GM23248 (cell line): ENCODE measurements at regions not wholly inside any gene's neighbourhood (a gene's known extent, or its start where the extent isn't known, plus 50 kb on each side); places are given as distances from the start of the nearest gene placed in this dataset.

Source experiments
- DNase-seq: peaks from one replicate; pipeline ENCODE4 v3.0.0-alpha.2; 2015
- H2AFZ ChIP-seq: fragments of 200-600 bp; sonication (generic); 2 replicates; pipeline ENCODE4 v1.6.1; 2016; ENCODE audit warnings: antibody characterized with exemption
- H3F3A ChIP-seq: fragments of 200-600 bp; sonication (generic); 2 replicates; pipeline ENCODE4 v1.6.1; 2016; ENCODE audit warnings: mild to moderate bottlenecking, antibody characterized with exemption, mixed run types; ENCODE audit not compliant: insufficient read depth
- H3K27ac ChIP-seq: fragments of 200-600 bp; sonication (generic); 2 replicates; pipeline ENCODE4 v1.5.1; 2016; ENCODE audit warnings: mild to moderate bottlenecking
- H3K27me3 ChIP-seq: fragments of 200-600 bp; sonication (generic); replicated peaks from 2 replicates; pipeline ENCODE4 v1.6.1; 2016; ENCODE audit warnings: mild to moderate bottlenecking; ENCODE audit not compliant: insufficient read depth
- H3K36me3 ChIP-seq: fragments of 200-600 bp; sonication (generic); 2 replicates; pipeline ENCODE4 v1.6.1; 2016; ENCODE audit warnings: low read depth, mild to moderate bottlenecking
- H3K4me1 ChIP-seq: fragments of 200-600 bp; sonication (generic); 2 replicates; pipeline ENCODE4 v1.6.1; 2016; ENCODE audit warnings: mild to moderate bottlenecking; ENCODE audit not compliant: insufficient read depth
- H3K4me2 ChIP-seq: fragments of 200-600 bp; sonication (generic); one replicate; pipeline ENCODE4 v1.6.1; 2016; ENCODE audit warnings: mild to moderate bottlenecking; ENCODE audit not compliant: unreplicated experiment
- H3K4me3 ChIP-seq: fragments of 200-600 bp; sonication (generic); 2 replicates; pipeline ENCODE4 v1.5.1; 2016; ENCODE audit warnings: mild to moderate bottlenecking
- H3K79me2 ChIP-seq: fragments of 200-600 bp; sonication (generic); 2 replicates; pipeline ENCODE4 v1.6.1; 2016; ENCODE audit warnings: mild to moderate bottlenecking; ENCODE audit not compliant: insufficient read depth
- H3K9ac ChIP-seq: fragments of 200-600 bp; sonication (generic); 2 replicates; pipeline ENCODE4 v1.6.1; 2016; ENCODE audit warnings: mild to moderate bottlenecking
- H3K9me2 ChIP-seq: fragments of 200-600 bp; sonication (generic); 2 replicates; pipeline ENCODE4 v1.6.1; 2016; ENCODE audit warnings: mixed run types, mild to moderate bottlenecking, moderate library complexity; ENCODE audit not compliant: insufficient read depth
- H3K9me3 ChIP-seq: fragments of 200-600 bp; sonication (generic); one replicate; pipeline ENCODE4 v1.6.1; 2017; ENCODE audit warnings: low read depth
- H4K20me1 ChIP-seq: fragments of 200-600 bp; sonication (generic); 2 replicates; pipeline ENCODE4 v1.6.0; 2016; ENCODE audit not compliant: insufficient read depth
- EZH2 ChIP-seq: fragments of 200-600 bp; sonication (generic); IDR thresholded peaks from 2 replicates; pipeline ENCODE4 v1.6.1; 2018; ENCODE audit warnings: antibody characterized with exemption, mild to moderate bottlenecking; ENCODE audit not compliant: insufficient read depth, poor library complexity, severe bottlenecking
- EZH2phosphoT487 ChIP-seq: fragments of 200-600 bp; sonication (generic); IDR thresholded peaks from 2 replicates; pipeline ENCODE4 v1.6.1; 2018; ENCODE audit warnings: antibody characterized with exemption, moderate library complexity, mild to moderate bottlenecking, low read depth; ENCODE audit not compliant: insufficient read depth
- WGBS, 2 experiments: methylation state at CpG; one replicate each; pipeline ENCODE4 v1.1.6; 2015 to 2017; ENCODE audit warnings: low lambda C conversion rate in 2 of 2, low coverage in 1 of 2; ENCODE audit errors: missing lambda C conversion rate in 2 of 2; 5-methylcytosine and 5-hydroxymethylcytosine counted together
- in situ Hi-C: fragments of 300-500 bp; cut with MboI; formaldehyde crosslinking; loops from 2 replicates; pipeline ENCODE4 v1.15.0; 2020

DNA sequence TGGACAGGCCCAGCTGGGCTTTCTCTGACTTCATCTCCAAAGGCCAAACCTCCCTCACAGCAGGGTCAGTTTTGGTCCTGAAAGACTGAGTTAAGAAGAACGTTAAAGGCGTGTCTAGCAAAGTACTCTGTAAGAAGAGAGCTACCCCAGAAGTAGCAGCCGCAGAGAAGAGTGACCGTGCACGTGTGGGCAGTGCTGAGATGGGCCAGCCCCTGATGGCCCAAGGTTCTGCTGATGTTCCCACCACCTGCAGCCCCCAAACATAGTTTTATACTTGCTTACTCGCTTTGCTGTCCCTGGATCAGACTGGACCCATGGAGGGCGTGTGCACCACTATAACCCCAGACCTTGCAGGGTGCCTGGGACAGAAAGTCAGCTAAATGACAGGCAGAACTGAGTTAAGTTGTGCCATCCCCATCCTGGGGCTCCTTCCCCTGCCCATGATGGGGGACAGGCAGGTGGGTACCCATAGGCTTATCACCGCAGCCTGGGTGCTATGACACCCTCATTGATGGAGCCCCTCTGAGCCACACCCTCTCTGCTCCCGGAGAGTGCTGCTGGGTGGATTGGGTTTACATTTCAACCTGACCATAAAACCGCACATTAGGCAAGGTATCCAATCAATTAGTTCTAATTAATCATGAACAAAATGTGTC is 367.3 kb upstream of the HS6ST1 start:
- H3K4me2 ChIP-seq: no peak overlapping the region
- no peaks in the 10 kb centered on the region; the same call in 1 of the 2 replicates for H3K27me3 ChIP-seq
- H3K4me1 ChIP-seq: no peaks in the 10 kb centered on the region
- H3K9me2 ChIP-seq: no peaks in the 10 kb centered on the region
- H4K20me1 ChIP-seq: no peaks in the 10 kb centered on the region
- H3K27ac ChIP-seq: no peak overlapping the region
- no peaks in the 10 kb centered on the region for H3F3A ChIP-seq
- no peaks in the 10 kb centered on the region for H3K36me3 ChIP-seq
- H3K9me3 ChIP-seq: no peaks in the 10 kb centered on the region
- no peaks in the 10 kb centered on the region for H3K79me2 ChIP-seq
- in situ Hi-C loops: no loop called here
- no peak overlapping the region for H2AFZ ChIP-seq
- no peak overlapping the region for H3K4me3 ChIP-seq
- no peak for DNase-seq
- no peak overlapping the region for H3K9ac ChIP-seq
- TF ChIP-seq EZH2phosphoT487 (no peak), EZH2 (no peak)
- WGBS, 2 experiments: 76 to 79% methylated on average over 10 of the region's 10 CpGs

DNA sequence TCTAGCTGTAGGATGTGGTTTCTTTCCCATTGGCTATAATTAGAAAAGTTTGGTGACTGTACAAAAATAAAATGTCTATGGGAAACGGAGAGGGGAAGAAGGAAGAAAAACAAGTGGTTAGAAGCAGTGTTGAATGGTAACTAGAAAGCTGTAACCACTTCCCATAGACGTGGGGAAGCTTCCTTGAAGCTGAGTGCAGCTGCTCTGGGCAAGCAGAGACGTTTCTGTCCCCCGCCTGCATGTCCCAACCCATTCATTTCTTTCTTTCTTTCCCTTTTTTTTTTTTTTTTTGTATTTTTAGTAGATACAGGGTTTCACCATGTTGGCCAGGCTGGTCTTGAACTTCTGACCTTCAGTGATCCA is 367.8 kb upstream of the HS6ST1 start:
- H4K20me1 ChIP-seq: no peaks in the 10 kb centered on the region
- no peak overlapping the region for H3K27ac ChIP-seq
- H2AFZ ChIP-seq: no peak overlapping the region
- no peaks in the 10 kb centered on the region for H3K9me2 ChIP-seq
- no peak overlapping the region for H3K9ac ChIP-seq
- no peaks in the 10 kb centered on the region for H3K4me1 ChIP-seq
- H3K36me3 ChIP-seq: no peaks in the 10 kb centered on the region
- no peaks in the 10 kb centered on the region for H3F3A ChIP-seq
- in situ Hi-C loops: no loop called here
- TF ChIP-seq EZH2phosphoT487 (no peak), EZH2 (no peak)
- no peak overlapping the region for H3K4me2 ChIP-seq
- H3K9me3 ChIP-seq: no peaks in the 10 kb centered on the region
- H3K27me3 ChIP-seq: no peaks in the 10 kb centered on the region; the same call in 1 of the 2 replicates
- 36% methylated on average over 4 of the region's 4 CpGs for WGBS, 2 experiments
- no peaks in the 10 kb centered on the region for H3K79me2 ChIP-seq
- DNase-seq: no peak
- H3K4me3 ChIP-seq: no peak overlapping the region

DNA sequence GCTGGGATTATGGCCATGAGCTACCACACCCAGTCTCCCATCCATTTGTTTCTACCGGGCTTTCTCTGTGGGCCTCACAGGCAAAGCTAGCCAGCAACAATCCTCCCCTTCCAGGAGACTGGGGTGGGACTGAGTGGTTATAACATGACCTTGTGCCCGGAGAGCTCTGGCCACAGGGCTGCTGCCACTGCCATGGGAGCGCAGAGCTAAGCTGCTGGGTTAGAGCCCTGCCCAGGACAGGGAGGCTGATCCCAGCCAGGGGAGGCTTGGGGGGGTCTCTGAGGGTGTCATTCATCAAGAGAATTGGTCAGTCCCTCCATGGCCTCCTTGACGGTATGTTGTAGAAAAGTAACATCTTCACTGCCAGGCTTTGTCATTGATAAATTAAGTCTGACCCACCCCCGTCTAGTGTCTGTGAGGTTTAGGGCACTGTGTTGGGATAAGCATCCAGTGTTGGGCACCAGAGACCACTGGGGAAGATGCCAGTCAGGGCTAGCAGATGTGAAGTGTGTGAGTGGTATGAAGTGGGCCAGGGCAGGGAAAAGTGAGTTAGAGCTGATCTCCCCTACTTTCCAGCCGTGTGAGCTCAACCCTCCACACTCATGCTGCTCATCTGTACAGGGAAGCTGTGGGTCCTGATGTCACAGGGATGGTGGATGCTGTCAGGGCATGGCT is 368.4 kb upstream of the HS6ST1 start:
- WGBS, 2 experiments: 51 to 60% methylated on average over 6 of the region's 6 CpGs
- Histone ChIP-seq H4K20me1 (no peaks in the 10 kb centered on the region), H3K27me3 (no peaks in the 10 kb centered on the region; the same call in 1 of the 2 replicates), H3K36me3 (no peaks in the 10 kb centered on the region), H3K4me3 (no peak overlapping the region), H3K4me1 (no peaks in the 10 kb centered on the region), H3K9me2 (no peaks in the 10 kb centered on the region), H3K9me3 (no peaks in the 10 kb centered on the region), H3F3A (no peaks in the 10 kb centered on the region), H3K27ac (no peak overlapping the region), H3K4me2 (no peak overlapping the region), H3K9ac (no peak overlapping the region), H2AFZ (no peak overlapping the region), H3K79me2 (no peaks in the 10 kb centered on the region)
- no peak for DNase-seq
- TF ChIP-seq EZH2: no peak
- no peak for TF ChIP-seq EZH2phosphoT487
- in situ Hi-C loops: no loop called here

DNA sequence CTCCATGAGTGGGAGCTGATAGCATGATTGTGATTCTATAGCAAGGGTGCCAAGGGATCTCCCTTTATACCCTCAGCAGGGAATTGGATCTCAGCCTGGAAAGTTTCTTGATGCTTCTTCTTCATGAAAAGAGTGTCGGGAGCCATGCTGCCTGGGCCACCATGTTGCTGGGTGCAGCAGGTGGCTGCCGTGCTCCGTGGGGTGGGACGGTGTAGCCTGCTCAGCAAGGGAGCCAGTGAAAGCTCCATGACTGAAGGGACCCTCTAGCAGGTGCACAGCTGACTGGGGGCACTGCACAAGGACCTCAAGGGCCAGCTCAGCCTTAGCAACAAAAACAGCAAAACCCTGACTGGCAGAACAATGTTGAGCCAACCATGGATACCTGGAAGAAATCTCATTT is 368.9 kb upstream of the HS6ST1 start:
- Histone ChIP-seq H3K4me3 (no peak overlapping the region), H3K9ac (no peak overlapping the region), H3K4me1 (no peaks in the 10 kb centered on the region), H3K9me2 (no peaks in the 10 kb centered on the region), H3K36me3 (no peaks in the 10 kb centered on the region), H3K4me2 (no peak overlapping the region), H3F3A (no peaks in the 10 kb centered on the region), H4K20me1 (no peaks in the 10 kb centered on the region), H3K79me2 (no peaks in the 10 kb centered on the region), H3K9me3 (no peaks in the 10 kb centered on the region), H2AFZ (no peak overlapping the region), H3K27ac (no peak overlapping the region), H3K27me3 (no peaks in the 10 kb centered on the region; the same call in 1 of the 2 replicates)
- in situ Hi-C loops: no loop called here
- DNase-seq: no peak
- TF ChIP-seq EZH2phosphoT487 (no peak), EZH2 (no peak)
- 85 to 95% methylated on average over 4 of the region's 4 CpGs for WGBS, 2 experiments
